GM23338 (cell line): ENCODE measurements at regions not wholly inside any gene's neighbourhood (a gene's known extent, or its start where the extent isn't known, plus 50 kb on each side); places are given as distances from the start of the nearest gene placed in this dataset.

ENCODE experiments used
- CTCF ChIP-seq, 2 experiments: fragments of 200-600 bp in 1 of 2; sonication (generic) in 1 of 2; conservative IDR thresholded peaks; 2 replicates each; pipeline versions ENCODE4 v1.5.1 to v1.6.1; 2016 to 2017; ENCODE audit warnings: antibody characterized with exemption in 2 of 2, low read depth in 2 of 2, mild to moderate bottlenecking in 2 of 2, moderate library complexity in 1 of 2
- EZH2 ChIP-seq: fragments of 200-600 bp; sonication (generic); IDR thresholded peaks from one replicate; pipeline ENCODE4 v1.8.0; 2017; ENCODE audit warnings: antibody characterized with exemption, mild to moderate bottlenecking, low read depth; ENCODE audit not compliant: unreplicated experiment
- EZH2phosphoT487 ChIP-seq: fragments of 200-600 bp; sonication (generic); IDR thresholded peaks from one replicate; pipeline ENCODE4 v1.8.1; 2018; ENCODE audit warnings: antibody characterized with exemption; ENCODE audit not compliant: unreplicated experiment
- POLR2AphosphoS5 ChIP-seq: IDR thresholded peaks from 2 replicates; pipeline ENCODE4 v1.6.1; 2016; ENCODE audit warnings: antibody characterized with exemption, low read depth
- REST ChIP-seq: IDR thresholded peaks from one replicate; pipeline ENCODE4 v1.6.1; 2018; ENCODE audit warnings: antibody characterized with exemption; ENCODE audit not compliant: unreplicated experiment

GRCh38 chr11:122451911-122452310 lies 203.6 kb upstream of the UBASH3B start:
- TF ChIP-seq EZH2 = no peak
- TF ChIP-seq CTCF (conservative IDR thresholded peaks at IDR 0.05; ENCODE audit: low read depth in 2 of 2) = no peak
- TF ChIP-seq POLR2AphosphoS5 = no peak
- no peak for TF ChIP-seq EZH2phosphoT487
- no peak for TF ChIP-seq REST
